KMS-11 (cell line): ENCODE measurements at regions not wholly inside any gene's neighbourhood (a gene's known extent, or its start where the extent isn't known, plus 50 kb on each side); places are given as distances from the start of the nearest gene placed in this dataset.

Experiments
- H2AFZ ChIP-seq: fragments of 200-600 bp; sonication (generic); 2 replicates; pipeline ENCODE4 v1.6.1; 2016; ENCODE audit warnings: antibody characterized with exemption, mixed run types, low read depth
- H3K27ac ChIP-seq: fragments of 200-600 bp; sonication (generic); 2 replicates; pipeline ENCODE4 v1.6.1; 2016; ENCODE audit warnings: mild to moderate bottlenecking, mixed run types
- H3K27me3 ChIP-seq: fragments of 200-600 bp; sonication (generic); 2 replicates; pipeline ENCODE4 v1.6.1; 2017; ENCODE audit warnings: mild to moderate bottlenecking, low read depth, mixed run types, moderate library complexity; ENCODE audit not compliant: insufficient read depth
- H3K36me3 ChIP-seq: fragments of 200-600 bp; sonication (generic); 2 replicates; pipeline ENCODE4 v1.6.1; 2017; ENCODE audit warnings: mild to moderate bottlenecking, mixed run types; ENCODE audit not compliant: insufficient read depth
- H3K4me1 ChIP-seq: fragments of 200-600 bp; sonication (generic); 2 replicates; pipeline ENCODE4 v1.6.1; 2016; ENCODE audit warnings: mild to moderate bottlenecking, low read depth, mixed run types; ENCODE audit not compliant: poor library complexity, severe bottlenecking
- H3K4me2 ChIP-seq: fragments of 200-600 bp; sonication (generic); 2 replicates; pipeline ENCODE4 v1.7.0; 2016; ENCODE audit warnings: mild to moderate bottlenecking, mixed run types
- H3K4me3 ChIP-seq: fragments of 200-600 bp; sonication (generic); IDR thresholded peaks from 2 replicates; pipeline ENCODE4 v1.6.1; 2017; ENCODE audit warnings: low read depth, low read length, mixed read lengths; ENCODE audit not compliant: insufficient read depth
- H3K79me2 ChIP-seq: fragments of 200-600 bp; sonication (generic); 2 replicates; pipeline ENCODE4 v1.6.1; 2016; ENCODE audit warnings: low read depth, mixed run types; ENCODE audit not compliant: insufficient read depth
- H3K9ac ChIP-seq: fragments of 200-600 bp; sonication (generic); 2 replicates; pipeline ENCODE4 v1.6.1; 2016; ENCODE audit warnings: mild to moderate bottlenecking, mixed run types
- H4K20me1 ChIP-seq: fragments of 200-600 bp; sonication (generic); 2 replicates; pipeline ENCODE4 v1.6.1; 2016; ENCODE audit warnings: mild to moderate bottlenecking, mixed run types; ENCODE audit not compliant: insufficient read depth
- CTCF ChIP-seq: fragments of 200-600 bp; sonication (generic); conservative IDR thresholded peaks from 2 replicates; pipeline ENCODE4 v1.6.1; 2017; ENCODE audit warnings: low read depth, mild to moderate bottlenecking, antibody characterized with exemption, low read length, moderate library complexity, mixed read lengths

- TF ChIP-seq CTCF, result no peak
- H4K20me1 ChIP-seq, result no peaks in the 10 kb centered on the region
These were observed 142.9 kb upstream of the DAP start for GRCh38 chr5:10903786-10904560.

GRCh38 chr5:10902145-10902544 is 141.1 kb upstream of the DAP start:
- Histone ChIP-seq H3K27me3 (no peaks in the 10 kb centered on the region), H3K4me3 (no peak overlapping the region), H3K9ac (no peak overlapping the region), H4K20me1 (no peaks in the 10 kb centered on the region), H3K27ac (no peak overlapping the region), H2AFZ (no peak overlapping the region), H3K4me1 (no peaks in the 10 kb centered on the region), H3K36me3 (no peaks in the 10 kb centered on the region), H3K4me2 (no peak overlapping the region), H3K79me2 (no peaks in the 10 kb centered on the region)
- no peak for TF ChIP-seq CTCF

More at GRCh38 chr5:10903786-10904560, 142.9 kb upstream of the DAP start:
- H3K4me1 ChIP-seq, result no peaks in the 10 kb centered on the region
- H3K27me3 ChIP-seq, result no peaks in the 10 kb centered on the region
- no peaks in the 10 kb centered on the region for H3K36me3 ChIP-seq
- no peak overlapping the region for H3K9ac ChIP-seq
- no peak overlapping the region for H3K27ac ChIP-seq
- H3K4me2 ChIP-seq, result no peak overlapping the region
- no peak overlapping the region for H2AFZ ChIP-seq
- no peaks in the 10 kb centered on the region for H3K79me2 ChIP-seq
- H3K4me3 ChIP-seq, result no peak overlapping the region

GRCh38 chr5:10898514-10898913 is 137.5 kb upstream of the DAP start:
- H3K4me1 ChIP-seq, result no peaks in the 10 kb centered on the region
- H3K9ac ChIP-seq, result no peak overlapping the region
- H3K4me2 ChIP-seq, result no peak overlapping the region
- H3K36me3 ChIP-seq, result no peaks in the 10 kb centered on the region
- TF ChIP-seq CTCF, result no peak
- no peak overlapping the region for H3K27ac ChIP-seq
- no peak overlapping the region for H2AFZ ChIP-seq
- H3K27me3 ChIP-seq, result no peaks in the 10 kb centered on the region
- no peak overlapping the region for H3K4me3 ChIP-seq
- H3K79me2 ChIP-seq, result no peaks in the 10 kb centered on the region
- no peaks in the 10 kb centered on the region for H4K20me1 ChIP-seq

GRCh38 chr5:10896016-10896415 is 135.0 kb upstream of the DAP start:
- no peak for TF ChIP-seq CTCF
- Histone ChIP-seq H4K20me1 (no peaks in the 10 kb centered on the region), H3K36me3 (no peaks in the 10 kb centered on the region), H2AFZ (no peak overlapping the region), H3K79me2 (no peaks in the 10 kb centered on the region), H3K27me3 (no peaks in the 10 kb centered on the region), H3K27ac (no peak overlapping the region), H3K9ac (no peak overlapping the region), H3K4me2 (no peak overlapping the region), H3K4me1 (no peaks in the 10 kb centered on the region), H3K4me3 (no peak overlapping the region)
